GM21360 (cell line): ENCODE measurements at regions not wholly inside any gene's neighbourhood (a gene's known extent, or its start where the extent isn't known, plus 50 kb on each side); places are given as distances from the start of the nearest gene placed in this dataset.

Experiments used
- ATAC-seq: cut with Tn5 transposase; IDR thresholded peaks from one replicate; pipeline ENCODE4 v1.9.1; 2021; ENCODE audit warnings: mild to moderate bottlenecking, moderate library complexity; ENCODE audit not compliant: unreplicated experiment

DNA sequence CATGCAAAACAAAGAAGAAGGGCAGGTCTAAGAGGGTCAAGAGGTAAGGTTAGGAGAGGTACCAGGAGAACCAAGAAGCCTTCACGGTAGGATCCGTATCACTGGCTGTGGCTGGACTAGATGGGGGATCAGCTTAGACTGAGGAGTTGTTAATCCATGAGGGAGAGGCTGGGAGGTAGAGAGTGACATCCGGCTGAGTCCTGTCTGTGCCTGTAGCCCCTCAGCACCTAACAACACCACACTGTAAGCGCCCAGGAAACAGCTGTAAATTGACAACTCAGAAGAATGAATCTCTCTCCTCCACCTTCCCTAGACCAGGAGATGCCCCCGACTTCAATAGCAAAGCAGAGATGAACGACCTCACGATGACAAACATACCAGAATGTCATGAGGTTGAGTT is 199.4 kb upstream of the RPL38 start:
- no peak for ATAC-seq

GRCh38 chr17:74005790-74006189 is 197.7 kb upstream of the RPL38 start:
- no peak for ATAC-seq

GRCh38 chr17:74006371-74006770 is 197.1 kb upstream of the RPL38 start:
- no peak for ATAC-seq

DNA sequence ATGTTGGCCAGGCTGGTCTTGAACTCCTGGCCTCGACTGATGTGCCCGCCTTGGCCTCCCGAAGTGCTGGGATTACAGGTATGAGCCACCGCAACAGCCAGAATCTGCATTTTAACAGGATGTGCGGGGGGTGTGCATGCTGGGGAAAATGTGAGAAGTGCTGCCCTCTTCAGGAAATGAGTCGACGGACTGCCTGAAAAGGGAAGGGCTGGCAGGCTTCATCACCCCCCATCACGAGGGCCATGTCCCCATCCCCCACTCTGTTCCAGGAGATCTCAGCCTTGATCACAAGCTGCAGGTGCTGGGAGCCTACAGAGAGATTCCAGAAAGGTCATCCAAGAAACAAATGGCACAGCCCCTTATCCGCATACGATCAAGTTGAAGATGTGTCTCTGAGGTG is 195.3 kb upstream of the RPL38 start:
- ATAC-seq: no peak

GRCh38 chr17:74009056-74009625 is 194.3 kb upstream of the RPL38 start:
- ATAC-seq: no peak

DNA sequence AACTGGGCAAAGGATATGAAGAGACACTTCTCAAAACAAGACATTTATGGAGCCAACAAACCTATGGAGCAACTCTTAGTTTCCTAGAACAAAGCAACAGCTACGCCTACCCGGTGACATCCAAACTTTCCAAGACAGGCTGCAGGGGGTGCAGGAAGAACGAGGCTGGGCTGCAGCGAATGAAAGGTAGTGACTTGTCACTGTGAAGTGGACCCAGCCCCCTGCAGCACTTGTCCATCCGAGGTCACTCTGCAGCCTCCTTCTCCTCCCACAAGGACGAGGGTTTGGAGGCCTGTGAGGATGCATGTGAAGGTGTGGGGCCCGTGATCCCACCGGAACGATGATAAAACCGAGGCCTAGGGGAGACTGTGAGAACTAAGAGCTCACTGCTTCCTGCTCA is 192.6 kb upstream of the RPL38 start:
- no peak for ATAC-seq

DNA sequence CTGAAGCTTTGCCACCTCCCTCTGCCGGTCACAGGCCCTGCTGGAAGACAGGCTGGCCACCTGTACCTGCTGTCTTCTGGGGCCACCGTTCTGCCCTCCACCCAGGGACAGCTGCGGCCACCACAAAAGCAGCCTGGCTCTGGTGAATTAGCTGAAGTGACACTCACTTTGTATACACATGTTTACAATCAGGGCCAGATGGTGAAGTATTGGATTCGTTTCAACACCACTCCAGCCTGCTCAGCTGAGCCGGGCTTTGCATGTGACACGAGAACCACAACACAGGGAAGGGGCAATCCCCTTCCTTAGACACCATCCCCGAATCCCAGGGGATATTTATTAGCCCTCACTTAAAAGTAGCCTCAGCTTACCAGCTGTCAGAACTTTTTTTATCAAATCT is 191.5 kb upstream of the RPL38 start:
- no peak for ATAC-seq

- ATAC-seq: no peak
Observed at GRCh38 chr17:74012465-74012864, 191.0 kb upstream of the RPL38 start.

DNA sequence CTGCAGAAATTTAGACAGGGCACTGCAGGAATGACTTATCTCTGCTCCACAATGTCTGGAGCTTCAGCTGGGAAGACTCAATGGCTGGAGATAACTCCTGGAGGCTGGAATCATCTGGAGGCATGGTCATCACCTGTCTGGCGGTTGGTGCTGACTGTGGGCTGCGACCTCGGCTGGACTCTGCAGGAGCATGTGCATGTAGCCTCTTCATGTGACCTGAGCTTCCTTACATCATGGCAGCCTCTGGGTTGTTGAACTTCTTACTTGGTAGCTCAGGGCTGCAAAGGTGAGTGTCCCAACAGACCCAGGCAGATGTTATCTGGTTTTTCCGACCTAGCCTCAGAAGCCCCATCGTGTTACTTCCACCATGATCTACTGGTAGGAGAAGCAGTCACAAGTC is 188.2 kb upstream of the RPL38 start:
- no peak for ATAC-seq

DNA sequence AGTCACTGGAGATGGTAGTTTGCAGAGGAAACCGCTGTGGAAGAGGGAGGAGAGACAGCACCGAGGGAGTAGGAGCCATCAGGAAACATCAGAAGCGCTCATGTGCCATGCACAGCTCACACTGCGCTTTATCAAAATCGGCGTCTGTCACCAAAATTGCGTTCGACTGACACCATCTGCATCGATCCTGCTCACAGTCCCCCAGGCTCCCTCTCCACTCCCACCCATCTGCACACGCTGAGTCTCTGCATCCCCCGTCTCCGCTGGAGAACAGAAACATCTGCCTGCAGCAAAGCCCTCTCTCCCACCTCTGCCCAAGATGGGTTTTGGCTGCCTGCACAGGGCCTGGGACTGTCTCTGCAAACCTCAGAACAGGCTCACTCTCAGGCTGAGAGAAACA is 187.5 kb upstream of the RPL38 start:
- ATAC-seq: no peak

DNA sequence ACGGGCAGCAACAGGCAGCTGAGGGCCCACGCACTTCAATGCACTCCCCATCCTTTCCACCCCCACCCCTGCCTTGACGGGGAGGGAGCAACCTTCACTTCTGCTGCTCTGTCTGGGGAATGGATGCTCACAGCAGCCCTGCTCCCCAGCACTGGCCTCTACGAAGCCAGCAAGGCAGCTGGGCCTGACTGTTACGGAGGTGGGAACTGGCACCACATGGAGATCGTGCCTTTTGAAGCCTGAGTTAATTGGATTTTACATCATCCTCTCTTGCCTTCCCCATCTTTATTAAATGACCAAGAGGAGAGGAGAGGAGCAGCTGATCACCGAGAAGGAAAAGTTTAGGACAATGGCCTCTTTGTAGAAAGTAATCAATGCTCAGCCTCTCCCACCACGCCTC is 187.0 kb upstream of the RPL38 start:
- ATAC-seq: no peak

DNA sequence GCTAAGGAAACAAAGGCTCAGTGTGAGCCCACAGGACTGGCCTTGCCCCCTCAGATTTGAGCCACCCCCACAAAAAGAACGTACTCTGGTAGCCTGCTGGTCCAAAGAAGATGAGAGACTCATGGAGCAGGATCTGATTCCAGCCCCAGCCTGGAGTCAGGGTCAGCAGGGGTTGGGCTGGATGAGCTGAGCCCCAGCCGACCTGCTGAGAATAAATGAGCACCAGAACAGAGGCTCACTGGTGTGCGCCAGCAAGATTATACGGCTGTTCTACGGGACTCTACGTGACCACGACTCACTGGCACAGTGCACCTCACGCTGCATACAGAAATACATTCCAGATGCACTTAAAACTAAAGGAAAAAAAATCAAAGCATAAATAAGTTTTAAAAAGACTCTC is 186.0 kb upstream of the RPL38 start:
- no peak for ATAC-seq

DNA sequence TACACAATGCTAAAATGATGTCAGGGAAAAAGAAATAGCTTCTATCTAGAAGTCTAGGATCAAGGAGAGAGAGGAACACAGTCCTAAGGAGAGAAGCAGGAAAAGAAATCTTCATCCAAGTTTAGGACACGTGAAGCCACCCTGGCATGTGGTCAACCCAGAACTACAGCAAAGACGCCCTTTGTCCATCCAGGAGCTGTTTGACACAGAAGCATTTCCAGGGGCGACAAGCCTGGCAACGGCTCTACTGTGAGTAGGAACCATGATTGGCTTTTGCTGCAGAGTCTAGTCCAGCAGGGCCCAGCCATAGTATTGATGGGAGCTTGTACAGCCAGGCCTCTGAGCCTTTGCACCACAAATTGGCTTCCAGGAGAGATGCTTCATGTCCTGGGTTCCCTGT is 185.4 kb upstream of the RPL38 start:
- ATAC-seq: no peak

DNA sequence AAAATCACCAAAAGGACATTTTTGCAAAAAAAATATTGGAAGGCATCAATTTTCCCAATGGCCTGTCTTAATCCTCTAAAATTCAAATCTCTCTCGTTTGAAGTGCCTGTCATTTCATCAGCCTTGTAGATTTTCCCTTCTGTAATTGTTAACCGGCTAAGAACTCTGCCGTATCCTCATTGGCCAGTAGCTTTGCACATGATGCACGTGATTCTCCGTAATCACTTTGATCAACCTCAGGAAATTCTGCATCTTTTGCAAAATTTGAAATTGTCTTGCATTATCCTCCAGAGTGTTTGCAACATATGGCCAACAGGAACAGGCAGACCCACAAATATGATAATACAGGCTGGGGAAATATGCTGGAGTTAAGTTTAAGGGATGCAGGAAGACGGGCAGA is 184.2 kb upstream of the RPL38 start:
- no peak for ATAC-seq

GRCh38 chr17:74019860-74020259 is 183.6 kb upstream of the RPL38 start:
- ATAC-seq: no peak

DNA sequence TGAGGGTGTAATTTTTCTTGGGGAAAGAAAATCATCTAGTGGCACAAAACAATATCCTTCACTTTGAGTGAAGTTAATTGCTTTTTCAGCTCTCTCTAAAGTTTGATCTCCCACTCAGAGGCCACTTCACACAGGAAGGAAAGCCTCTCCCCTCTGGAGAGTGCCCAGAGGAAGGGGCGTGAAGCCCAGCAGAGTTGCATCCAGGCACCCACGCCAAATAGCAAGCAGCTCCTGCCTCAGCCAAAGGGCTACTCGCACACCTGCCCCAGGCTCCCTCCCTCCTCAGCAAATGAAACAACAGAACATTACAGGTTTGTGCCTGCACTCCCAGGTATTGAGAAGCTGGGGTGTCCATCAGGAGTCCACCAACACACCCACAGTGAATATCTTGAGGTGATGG is 183.0 kb upstream of the RPL38 start:
- ATAC-seq: no peak

GRCh38 chr17:74024871-74025531 is 178.5 kb upstream of the RPL38 start:
- ATAC-seq: no peak

- no peak for ATAC-seq
Observed at GRCh38 chr17:74027444-74027843, 176.0 kb upstream of the RPL38 start.

DNA sequence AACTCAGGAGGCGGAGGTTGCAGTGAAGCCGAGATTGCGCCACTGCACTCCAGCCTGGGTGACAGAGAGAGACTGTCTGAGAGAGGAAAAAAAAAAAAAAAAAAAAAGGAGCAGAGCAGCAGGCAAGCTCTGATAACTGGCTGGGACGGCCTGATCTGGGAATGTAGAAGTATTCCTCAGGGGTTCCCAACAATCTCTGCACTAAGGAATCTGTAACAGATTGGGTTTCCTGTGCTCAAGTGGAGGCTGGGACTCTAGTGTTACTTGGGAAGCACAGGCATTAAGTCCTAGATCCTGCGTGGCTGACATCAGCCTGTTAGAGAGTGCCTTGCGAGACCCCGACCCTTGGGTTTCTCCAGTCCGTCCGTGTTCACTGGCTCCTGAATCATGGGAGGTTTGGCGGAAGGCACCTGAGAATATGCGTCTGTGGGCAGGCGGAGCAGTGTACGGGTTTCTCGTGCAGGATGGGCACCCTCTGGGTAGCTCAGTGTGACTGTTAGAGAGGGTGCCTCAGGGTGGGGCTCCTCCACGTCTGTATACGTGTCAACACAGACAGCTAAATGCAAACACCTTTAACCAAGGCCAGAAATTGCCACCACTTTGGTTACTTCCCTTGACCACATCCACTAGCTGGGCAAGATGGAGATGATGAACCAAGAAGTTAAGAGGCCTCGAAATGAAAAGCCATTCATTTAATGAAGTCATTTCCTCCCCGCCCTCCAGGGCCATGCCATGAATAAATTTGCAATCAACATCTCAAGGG is 174.9 kb upstream of the RPL38 start:
- ATAC-seq: no peak

DNA sequence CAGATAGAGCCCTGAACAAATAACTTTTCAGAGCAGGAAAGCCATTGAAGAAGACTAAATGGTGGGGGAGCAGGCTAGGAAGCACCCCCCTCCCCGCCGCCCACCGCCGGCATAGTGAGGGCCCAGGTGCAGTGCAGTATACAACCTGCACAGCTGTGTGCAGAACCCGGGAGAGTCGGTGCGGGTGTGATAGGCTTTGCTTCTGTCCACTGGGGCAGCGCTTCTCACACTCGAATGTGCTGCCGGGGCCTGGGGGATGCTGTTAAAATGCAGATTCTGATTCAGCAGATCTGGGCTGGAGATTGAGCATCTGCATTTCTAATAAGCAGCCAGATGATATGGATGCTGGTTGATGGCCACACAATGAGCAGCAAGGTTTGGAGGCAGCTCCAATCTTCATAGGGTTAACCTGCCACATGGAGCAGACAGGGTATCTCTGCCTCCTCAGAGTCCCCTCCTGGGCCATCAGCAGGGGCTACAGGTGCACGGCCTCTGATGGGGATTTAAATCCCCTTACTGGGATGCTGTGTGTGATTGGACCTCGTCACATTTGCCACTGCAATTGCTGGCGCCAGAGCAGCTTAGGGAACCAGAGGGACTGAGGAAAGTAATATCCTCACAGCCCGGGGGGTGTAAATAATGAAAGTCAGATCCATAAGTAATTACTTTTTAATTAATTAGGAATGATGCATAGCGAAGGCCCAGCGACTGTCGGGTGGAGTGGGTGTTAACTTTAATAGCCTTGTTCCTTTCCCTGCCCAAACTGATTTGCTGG is 172.0 kb upstream of the RPL38 start:
- no peak for ATAC-seq

- no peak for ATAC-seq
Observed at GRCh38 chr17:74032222-74032621, 171.3 kb upstream of the RPL38 start.

GRCh38 chr17:74037320-74037719 is 166.2 kb upstream of the RPL38 start:
- no peak for ATAC-seq
